Osteocyte (in vitro differentiated cells): ENCODE measurements at regions not wholly inside any gene's neighbourhood (a gene's known extent, or its start where the extent isn't known, plus 50 kb on each side); places are given as distances from the start of the nearest gene placed in this dataset.

ENCODE experiments used
- DNase-seq: peaks from one replicate; pipeline ENCODE4 v3.0.0; 2021; ENCODE audit warnings: mixed read lengths; ENCODE audit not compliant: unreplicated experiment; ENCODE audit errors: extremely low spot score
- H3K27ac Mint-ChIP-seq: one replicate; pipeline ENCODE4 v1.8.0; 2021; ENCODE audit warnings: mild to moderate bottlenecking, mixed read lengths; ENCODE audit not compliant: unreplicated experiment
- H3K27me3 Mint-ChIP-seq: one replicate; pipeline ENCODE4 v1.8.0; 2021; ENCODE audit warnings: mixed read lengths; ENCODE audit not compliant: unreplicated experiment
- H3K36me3 Mint-ChIP-seq: one replicate; pipeline ENCODE4 v1.8.0; 2021; ENCODE audit warnings: mixed read lengths; ENCODE audit not compliant: unreplicated experiment
- H3K4me1 Mint-ChIP-seq: one replicate; pipeline ENCODE4 v1.8.0; 2021; ENCODE audit warnings: mixed read lengths; ENCODE audit not compliant: unreplicated experiment
- H3K4me3 Mint-ChIP-seq: one replicate; pipeline ENCODE4 v1.8.0; 2021; ENCODE audit warnings: mild to moderate bottlenecking, moderate library complexity, mixed read lengths; ENCODE audit not compliant: unreplicated experiment
- H3K9me3 Mint-ChIP-seq: one replicate; pipeline ENCODE4 v1.8.0; 2021; ENCODE audit warnings: mixed read lengths; ENCODE audit not compliant: unreplicated experiment
- TF ChIP-seq, protein P1 (sequence below): fragments of 200-600 bp; sonication (generic); IDR thresholded peaks from 2 replicates; pipeline ENCODE4 v1.5.0; 2021; ENCODE audit warnings: antibody characterized with exemption, mild to moderate bottlenecking, moderate library complexity

DNA sequence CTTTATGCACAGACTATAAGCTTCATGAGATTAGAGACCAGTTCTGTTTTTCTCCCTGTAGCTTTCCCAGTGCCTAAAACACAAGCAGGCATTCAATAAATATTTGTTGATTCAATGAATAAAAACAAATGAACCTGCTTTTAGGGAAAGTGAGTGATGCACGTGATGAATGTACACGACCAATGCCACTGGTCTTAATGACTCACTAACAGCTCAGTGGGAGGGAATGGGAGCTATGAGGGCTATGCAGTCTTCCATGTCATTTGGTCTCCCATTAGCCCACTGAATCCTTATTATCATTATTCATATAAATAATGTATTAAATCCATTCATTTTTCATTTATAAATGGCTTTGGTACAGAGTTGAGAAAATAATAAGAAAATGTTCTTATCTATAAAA lies 247.4 kb downstream of the FBXO8 start:
- TF ChIP-seq, protein P1, sequence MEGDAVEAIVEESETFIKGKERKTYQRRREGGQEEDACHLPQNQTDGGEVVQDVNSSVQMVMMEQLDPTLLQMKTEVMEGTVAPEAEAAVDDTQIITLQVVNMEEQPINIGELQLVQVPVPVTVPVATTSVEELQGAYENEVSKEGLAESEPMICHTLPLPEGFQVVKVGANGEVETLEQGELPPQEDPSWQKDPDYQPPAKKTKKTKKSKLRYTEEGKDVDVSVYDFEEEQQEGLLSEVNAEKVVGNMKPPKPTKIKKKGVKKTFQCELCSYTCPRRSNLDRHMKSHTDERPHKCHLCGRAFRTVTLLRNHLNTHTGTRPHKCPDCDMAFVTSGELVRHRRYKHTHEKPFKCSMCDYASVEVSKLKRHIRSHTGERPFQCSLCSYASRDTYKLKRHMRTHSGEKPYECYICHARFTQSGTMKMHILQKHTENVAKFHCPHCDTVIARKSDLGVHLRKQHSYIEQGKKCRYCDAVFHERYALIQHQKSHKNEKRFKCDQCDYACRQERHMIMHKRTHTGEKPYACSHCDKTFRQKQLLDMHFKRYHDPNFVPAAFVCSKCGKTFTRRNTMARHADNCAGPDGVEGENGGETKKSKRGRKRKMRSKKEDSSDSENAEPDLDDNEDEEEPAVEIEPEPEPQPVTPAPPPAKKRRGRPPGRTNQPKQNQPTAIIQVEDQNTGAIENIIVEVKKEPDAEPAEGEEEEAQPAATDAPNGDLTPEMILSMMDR: no peak
- peaks cover 13% of the 10 kb centered on the region for H3K27me3 Mint-ChIP-seq
- no peaks in the 10 kb centered on the region for H3K9me3 Mint-ChIP-seq
- H3K27ac Mint-ChIP-seq: no peak overlapping the region
- H3K4me1 Mint-ChIP-seq: no peaks in the 10 kb centered on the region
- no peak overlapping the region for H3K4me3 Mint-ChIP-seq
- H3K36me3 Mint-ChIP-seq: no peaks in the 10 kb centered on the region
- no peak for DNase-seq

- Mint-ChIP-seq H3K27ac (no peak overlapping the region), H3K9me3 (no peaks in the 10 kb centered on the region), H3K4me3 (no peak overlapping the region), H3K36me3 (no peaks in the 10 kb centered on the region), H3K4me1 (no peaks in the 10 kb centered on the region), H3K27me3 (no peaks in the 10 kb centered on the region)
- TF ChIP-seq, protein P1: no peak
- DNase-seq: no peak
These were observed 259.8 kb downstream of the FBXO8 start for GRCh38 chr4:174023641-174024040.

DNA sequence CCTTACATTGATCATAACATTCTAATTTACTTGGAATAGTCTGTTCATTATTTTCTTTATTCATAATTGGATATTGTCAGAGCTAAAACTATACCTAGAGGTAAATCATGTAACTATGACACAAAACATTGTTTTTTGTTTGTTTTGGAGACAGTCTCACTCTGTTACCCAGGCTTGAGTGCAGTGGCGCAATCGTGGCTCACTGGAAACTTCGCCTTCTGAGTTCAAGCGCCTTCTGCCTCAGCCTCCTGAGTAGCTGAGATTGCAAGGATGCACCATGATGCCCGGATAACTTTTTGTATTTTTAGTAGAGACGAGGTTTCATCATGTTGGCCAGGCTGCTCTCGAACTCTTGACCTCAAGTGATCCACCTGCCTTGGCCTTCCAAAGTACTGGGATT lies 265.2 kb downstream of the FBXO8 start:
- no peak for DNase-seq
- Mint-ChIP-seq H3K9me3 (no peaks in the 10 kb centered on the region), H3K36me3 (no peaks in the 10 kb centered on the region), H3K4me1 (no peaks in the 10 kb centered on the region), H3K27me3 (no peaks in the 10 kb centered on the region), H3K27ac (no peak overlapping the region), H3K4me3 (no peak overlapping the region)
- TF ChIP-seq, protein P1: no peak

- Mint-ChIP-seq H3K9me3 (no peaks in the 10 kb centered on the region), H3K4me3 (no peak overlapping the region), H3K36me3 (no peaks in the 10 kb centered on the region), H3K4me1 (no peaks in the 10 kb centered on the region), H3K27me3 (no peaks in the 10 kb centered on the region), H3K27ac (no peak overlapping the region)
- TF ChIP-seq, protein P1: no peak
- no peak for DNase-seq
These were observed 267.2 kb downstream of the FBXO8 start for GRCh38 chr4:174016251-174016650.

GRCh38 chr4:174012886-174013259 lies 270.6 kb downstream of the FBXO8 start:
- H3K4me1 Mint-ChIP-seq: no peaks in the 10 kb centered on the region

More at GRCh38 chr4:174012886-174013259, 270.6 kb downstream of the FBXO8 start:
- H3K27ac Mint-ChIP-seq: no peak overlapping the region
- no peak for DNase-seq
- H3K36me3 Mint-ChIP-seq: no peaks in the 10 kb centered on the region
- no peak overlapping the region for H3K4me3 Mint-ChIP-seq
- no peaks in the 10 kb centered on the region for H3K9me3 Mint-ChIP-seq
- TF ChIP-seq, protein P1: no peak
- H3K27me3 Mint-ChIP-seq: no peaks in the 10 kb centered on the region
